ENCODE measurements at regions not wholly inside any gene's neighbourhood (a gene's known extent, or its start where the extent isn't known, plus 50 kb on each side); places are given as distances from the start of the nearest gene placed in this dataset.

GRCh38 chr2:47631306-47631705, 60.5 kb upstream of the KCNK12 start:
- Histone ChIP-seq H3K9me1 (replicated peaks; ENCODE audit: control insufficient read depth, extremely low read depth, insufficient read depth, low read length) (no peaks in the 10 kb centered on the region), H2AFZ (ENCODE audit: low read depth, low read length) (no peak overlapping the region), H3K4me1 (ENCODE audit: control insufficient read depth, extremely low read depth, insufficient read depth, low read length) (no peaks in the 10 kb centered on the region), H3K4me3 (replicated peaks in 1 of 3; ENCODE audit: insufficient read depth in 1 of 3, low read depth in 1 of 3, low read length in 3 of 3) (no peak overlapping the region), H3K9ac (replicated peaks; ENCODE audit: extremely low read depth, insufficient read depth, low read length) (no peak overlapping the region), H3K79me2 (ENCODE audit: control insufficient read depth, insufficient read depth, low read length) (no peaks in the 10 kb centered on the region), H3K27me3 (ENCODE audit: control insufficient read depth in 2 of 2, insufficient read depth in 2 of 2, low read length in 2 of 2) (peaks cover 2% of the 10 kb centered on the region in 2 experiments), H3K36me3 (ENCODE audit: control insufficient read depth in 2 of 2, extremely low read depth in 1 of 2, insufficient read depth in 2 of 2, low read length in 2 of 2) (no peaks in the 10 kb centered on the region), H3K9me3 (replicated peaks; ENCODE audit: control insufficient read depth, insufficient read depth, low read length) (no peaks in the 10 kb centered on the region), H3K4me2 (ENCODE audit: insufficient read depth, low read length) (no peak overlapping the region), H3K27ac (ENCODE audit: insufficient read depth, low read depth, low read length) (no peak overlapping the region), H4K20me1 (replicated peaks; ENCODE audit: control insufficient read depth, extremely low read depth, insufficient read depth, low read length) (no peaks in the 10 kb centered on the region)
- no peak for FAIRE-seq
- no peak for DNase-seq (ENCODE audit: low read depth, low spot score)
- intact Hi-C loops (cut with micrococcal nuclease) (no loop called here), dilution Hi-C loops (cut with MboI; ENCODE audit: extremely low pct_ligation_motif_present, low sequenced_read_pairs) (no loop called here)
- POLR2A ChIA-PET = no interaction called here
- BruUV-seq (replicated peaks) = no TSS peak
- CTCF ChIA-PET = no interaction called here
- TF ChIP-seq JUN (IDR thresholded peaks at IDR 0.05; ENCODE audit: borderline replicate concordance, insufficient read depth, insufficient read length, low read depth) (no peak), POLR2A (IDR thresholded peaks at IDR 0.05; ENCODE audit: low read depth, low read length) (no peak), POLR2AphosphoS5 (IDR thresholded peaks at IDR 0.05; ENCODE audit: insufficient read depth, low read depth, low read length) (no peak), FOS (IDR thresholded peaks at IDR 0.05; ENCODE audit: borderline replicate concordance, insufficient read depth, low read length) (no peak), MAX (IDR thresholded peaks at IDR 0.05; ENCODE audit: insufficient read depth, insufficient read length) (no peak), GATA2 (IDR thresholded peaks at IDR 0.05; ENCODE audit: insufficient read depth, insufficient read length, low read depth, low read length) (no peak), MYC (IDR thresholded peaks at IDR 0.05; ENCODE audit: low read depth, low read length) (no peak), EZH2 (IDR thresholded peaks at IDR 0.05; ENCODE audit: borderline replicate concordance, low read depth, low read length, severe bottlenecking) (no peak), CTCF (IDR thresholded peaks at IDR 0.05; ENCODE audit: extremely low read depth in 1 of 2, insufficient read depth in 1 of 2, low read depth in 1 of 2, low read length in 2 of 2) (no peak)
